HG02938 (cell line): ENCODE measurements at regions not wholly inside any gene's neighbourhood (a gene's known extent, or its start where the extent isn't known, plus 50 kb on each side); places are given as distances from the start of the nearest gene placed in this dataset.

Experiments
- ATAC-seq: cut with Tn5 transposase; IDR thresholded peaks from one replicate; pipeline ENCODE4 v1.9.1; 2021; ENCODE audit warnings: mild to moderate bottlenecking, moderate library complexity; ENCODE audit not compliant: unreplicated experiment

GRCh38 chr5:173780235-173781234 lies 107.6 kb upstream of the CPEB4 start:
- no peak for ATAC-seq

- no peak for ATAC-seq
These were observed 106.7 kb upstream of the CPEB4 start for GRCh38 chr5:173781432-173781815.

- ATAC-seq: no peak
These were observed 106.1 kb upstream of the CPEB4 start for GRCh38 chr5:173781816-173782670.

- no peak for ATAC-seq
These were observed 105.5 kb upstream of the CPEB4 start for GRCh38 chr5:173782671-173783101.

GRCh38 chr5:173783371-173783770 lies 104.8 kb upstream of the CPEB4 start:
- ATAC-seq: no peak

- ATAC-seq: no peak
These were observed 102.7 kb upstream of the CPEB4 start for GRCh38 chr5:173785400-173785799.

GRCh38 chr5:173785866-173786265 lies 102.3 kb upstream of the CPEB4 start:
- ATAC-seq: no peak

- ATAC-seq: peak; percentile 63
These were observed 101.6 kb upstream of the CPEB4 start for GRCh38 chr5:173786286-173787187.

- ATAC-seq: no peak
These were observed 98.9 kb upstream of the CPEB4 start for GRCh38 chr5:173789031-173789920.

GRCh38 chr5:173790177-173790719 lies 97.9 kb upstream of the CPEB4 start:
- no peak for ATAC-seq

- ATAC-seq: no peak
These were observed 97.2 kb upstream of the CPEB4 start for GRCh38 chr5:173790836-173791546.

GRCh38 chr5:173791878-173792277 lies 96.3 kb upstream of the CPEB4 start:
- no peak for ATAC-seq

- no peak for ATAC-seq
These were observed 95.2 kb upstream of the CPEB4 start for GRCh38 chr5:173792781-173793547.

GRCh38 chr5:173793648-173794548 lies 94.3 kb upstream of the CPEB4 start:
- no peak for ATAC-seq

- ATAC-seq: no peak
These were observed 93.2 kb upstream of the CPEB4 start for GRCh38 chr5:173794901-173795416.

- no peak for ATAC-seq
These were observed 92.5 kb upstream of the CPEB4 start for GRCh38 chr5:173795601-173796000.
